Adrenal gland (tissue), 9 donors: ENCODE measurements at regions not wholly inside any gene's neighbourhood (a gene's known extent, or its start where the extent isn't known, plus 50 kb on each side); places are given as distances from the start of the nearest gene placed in this dataset.

Source experiments
- DNase-seq, 7 donors: peaks; one replicate each; pipeline ENCODE4 v3.0.0-alpha.2; 2019 to 2020
- H3K27ac ChIP-seq, 5 donors: fragments of 200-600 bp; sonication (generic) in 4 of 5; 1 replicate in 3 of 5; 2 replicates in 2 of 5; pipeline versions ENCODE4 v1.5.1 to v1.8.0; 2016 to 2020; ENCODE audit warnings: mild to moderate bottlenecking in 1 of 5
- H3K27me3 ChIP-seq: fragments of 200-600 bp; 2 replicates; pipeline ENCODE4 v1.8.0; 2021
- H3K36me3 ChIP-seq, 2 donors: fragments of 200-600 bp; replicated peaks in 1 of 2; 1 replicate in 1 of 2; 2 replicates in 1 of 2; pipeline versions ENCODE4 v1.5.1 to v1.8.0; 2018 to 2022
- H3K4me1 ChIP-seq, 2 donors: fragments of 200-600 bp; replicated peaks in 1 of 2; 1 replicate in 1 of 2; 2 replicates in 1 of 2; pipeline versions ENCODE4 v1.5.1 to v1.8.0; 2018 to 2021
- H3K4me3 ChIP-seq, 4 donors: fragments of 200-600 bp; sonication (generic) in 3 of 4; one replicate each; pipeline ENCODE4 v1.5.1; 2016 to 2018
- H3K9me3 ChIP-seq, 3 donors: fragments of 200-600 bp; sonication (generic) in 1 of 3; replicated peaks in 1 of 3; 1 replicate in 2 of 3; 2 replicates in 1 of 3; pipeline versions ENCODE4 v1.5.1 to v1.8.0; 2016 to 2021
- CTCF ChIP-seq, 6 experiments: fragments of 450-650 bp in 4 of 6; fragments of 200-600 bp in 2 of 6; sonication (generic) in 1 of 6; IDR thresholded peaks; 1 replicate in 5 of 6; 2 replicates in 1 of 6; pipeline versions ENCODE4 v1.5.1 to v1.8.0; 2016 to 2021; ENCODE audit warnings: antibody characterized with exemption in 6 of 6, mild to moderate bottlenecking in 2 of 6, moderate library complexity in 1 of 6
- POLR2A ChIP-seq, 2 donors: fragments of 450-650 bp; IDR thresholded peaks; one replicate each; pipeline ENCODE4 v1.6.1; 2017; ENCODE audit warnings: antibody characterized with exemption in 2 of 2, mild to moderate bottlenecking in 2 of 2, moderate library complexity in 1 of 2
- WGBS, 4 donors: extraction: QIAGEN DNeasy Blood & Tissue Kit in 2 of 4; methylation state at CpG; one replicate each; pipeline versions ENCODE4 v1.1.5 to v1.1.7; 2013 to 2017; 5-methylcytosine and 5-hydroxymethylcytosine counted together
- intact Hi-C, 2 donors: fragments of 100-400 bp; cut with DNase I; formaldehyde crosslinking; loops; one replicate each; pipeline versions ENCODE4 v1.14.1 to v1.15.0; 2022 to 2023
- donor health status: healthy with polysubstance abuse.
- donor health status: Bipolar disorder and iron deficiency.
- donor health status: DM: yes; HTN: yes; CAD: no.
- donor health status: DM: no; HTN: no; CAD: no.
- donor health status: DM: no; HTN: no; CAD: no.

- Histone ChIP-seq H3K9me3 (no peaks in the 10 kb centered on the region), H3K4me1 (peaks cover 0 to 13% of the 10 kb centered on the region in 2 donors), H3K4me3 (no peak overlapping the region), H3K27ac (no peak overlapping the region), H3K27me3 (no peaks in the 10 kb centered on the region), H3K36me3 (no peaks in the 10 kb centered on the region)
- 73 to 82% (median 73%) methylated on average over 8 of the region's 8 CpGs for WGBS, 4 donors
- TF ChIP-seq CTCF (IDR thresholded peaks at IDR 0.05), result no peak
- TF ChIP-seq POLR2A (IDR thresholded peaks at IDR 0.05), result no peak
- DNase-seq, result no peak
- intact Hi-C loops, result no loop called here
Measured at GRCh38 chr21:39036581-39036980, 146.7 kb downstream of the PSMG1 start.

GRCh38 chr21:39034590-39035536 is 148.4 kb downstream of the PSMG1 start:
- intact Hi-C loops, result no loop called here
- TF ChIP-seq POLR2A (IDR thresholded peaks at IDR 0.05) (no peak), CTCF (IDR thresholded peaks at IDR 0.05) (no peak)
- no peak overlapping the region for H3K4me3 ChIP-seq
- DNase-seq, result no peak
- H3K27ac ChIP-seq, result peak overlapping the region in 1 of 5 donors; percentile 56
- H3K4me1 ChIP-seq, result peaks cover 0 to 2% of the 10 kb centered on the region in 2 donors
- H3K9me3 ChIP-seq, result no peaks in the 10 kb centered on the region
- no peaks in the 10 kb centered on the region for H3K27me3 ChIP-seq
- WGBS, 4 donors, result 66 to 73% (median 68%) methylated on average over 12 of the region's 12 CpGs
- no peaks in the 10 kb centered on the region for H3K36me3 ChIP-seq

- Histone ChIP-seq H3K27me3 (no peaks in the 10 kb centered on the region), H3K4me1 (no peaks in the 10 kb centered on the region), H3K36me3 (no peaks in the 10 kb centered on the region), H3K4me3 (no peak overlapping the region), H3K27ac (peak overlapping the region in 2 of 5 donors; percentile 56 to 72), H3K9me3 (no peaks in the 10 kb centered on the region)
- TF ChIP-seq CTCF (IDR thresholded peaks at IDR 0.05) (no peak), POLR2A (IDR thresholded peaks at IDR 0.05) (no peak)
- 56 to 76% (median 65%) methylated on average over 22 of the region's 22 CpGs for WGBS, 4 donors
- intact Hi-C loops, result no loop called here
- DNase-seq, result peak in 2 of 7 donors; percentile 12 to 59
Measured at GRCh38 chr21:39033878-39034589, 149.2 kb downstream of the PSMG1 start.
